GM12873 (cell line): ENCODE measurements at regions not wholly inside any gene's neighbourhood (a gene's known extent, or its start where the extent isn't known, plus 50 kb on each side); places are given as distances from the start of the nearest gene placed in this dataset.

Source experiments
- TF ChIP-seq, protein P1 (sequence below): IDR thresholded peaks from 2 replicates; pipeline ENCODE4 v1.5.1; 2012; ENCODE audit warnings: low read depth, mild to moderate bottlenecking, moderate library complexity, low read length, control low read depth; ENCODE audit not compliant: insufficient read depth; ENCODE audit errors: missing control alignments

GRCh38 chr7:12137283-12137682, 73.8 kb upstream of the TMEM106B start:
- TF ChIP-seq, protein P1, sequence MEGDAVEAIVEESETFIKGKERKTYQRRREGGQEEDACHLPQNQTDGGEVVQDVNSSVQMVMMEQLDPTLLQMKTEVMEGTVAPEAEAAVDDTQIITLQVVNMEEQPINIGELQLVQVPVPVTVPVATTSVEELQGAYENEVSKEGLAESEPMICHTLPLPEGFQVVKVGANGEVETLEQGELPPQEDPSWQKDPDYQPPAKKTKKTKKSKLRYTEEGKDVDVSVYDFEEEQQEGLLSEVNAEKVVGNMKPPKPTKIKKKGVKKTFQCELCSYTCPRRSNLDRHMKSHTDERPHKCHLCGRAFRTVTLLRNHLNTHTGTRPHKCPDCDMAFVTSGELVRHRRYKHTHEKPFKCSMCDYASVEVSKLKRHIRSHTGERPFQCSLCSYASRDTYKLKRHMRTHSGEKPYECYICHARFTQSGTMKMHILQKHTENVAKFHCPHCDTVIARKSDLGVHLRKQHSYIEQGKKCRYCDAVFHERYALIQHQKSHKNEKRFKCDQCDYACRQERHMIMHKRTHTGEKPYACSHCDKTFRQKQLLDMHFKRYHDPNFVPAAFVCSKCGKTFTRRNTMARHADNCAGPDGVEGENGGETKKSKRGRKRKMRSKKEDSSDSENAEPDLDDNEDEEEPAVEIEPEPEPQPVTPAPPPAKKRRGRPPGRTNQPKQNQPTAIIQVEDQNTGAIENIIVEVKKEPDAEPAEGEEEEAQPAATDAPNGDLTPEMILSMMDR: no peak

GRCh38 chr7:12138421-12138820, 72.7 kb upstream of the TMEM106B start:
- TF ChIP-seq, protein P1: no peak

DNA sequence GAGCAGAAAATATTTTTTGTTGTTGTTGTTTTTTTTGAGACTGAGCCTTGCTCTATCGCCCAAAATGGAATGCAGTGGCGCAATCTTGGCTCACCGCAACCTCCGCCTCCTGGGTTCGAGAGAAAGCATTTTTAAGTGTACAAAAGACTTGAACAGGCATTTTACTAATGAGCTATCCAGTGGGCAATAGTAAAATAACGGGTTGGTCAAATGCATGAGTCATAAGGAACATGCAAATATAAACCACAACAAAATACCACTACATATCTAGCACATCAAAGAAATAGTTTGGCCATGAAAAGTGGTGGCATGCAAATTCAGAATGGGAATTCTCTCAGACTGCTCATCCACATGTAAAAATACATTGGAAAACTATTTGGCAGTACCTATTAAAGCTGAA, 71.7 kb upstream of the TMEM106B start:
- TF ChIP-seq, protein P1: no peak

DNA sequence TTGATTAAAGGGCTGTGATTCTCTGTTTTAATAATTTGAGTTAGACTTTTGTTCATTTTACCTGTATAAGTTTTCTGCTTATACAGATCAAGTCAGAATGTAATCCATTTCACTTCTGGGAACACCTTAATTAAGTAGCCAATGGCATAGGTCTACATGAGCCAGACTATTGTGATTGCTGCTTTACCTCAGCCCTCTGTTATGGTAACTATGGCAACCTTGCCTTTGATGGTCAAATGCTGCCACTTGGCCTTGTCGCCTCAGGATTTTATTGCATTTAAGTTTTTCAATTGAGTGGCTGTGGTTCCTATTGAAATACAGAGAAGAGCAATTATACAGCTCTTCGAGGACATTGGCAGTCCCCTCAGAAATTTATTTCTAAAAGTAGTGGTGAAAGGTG, 64.3 kb upstream of the TMEM106B start:
- TF ChIP-seq, protein P1: no peak

GRCh38 chr7:12152196-12152918, 58.7 kb upstream of the TMEM106B start:
- TF ChIP-seq, protein P1: no peak

GRCh38 chr7:12154119-12154518, 57.0 kb upstream of the TMEM106B start:
- TF ChIP-seq, protein P1: no peak

DNA sequence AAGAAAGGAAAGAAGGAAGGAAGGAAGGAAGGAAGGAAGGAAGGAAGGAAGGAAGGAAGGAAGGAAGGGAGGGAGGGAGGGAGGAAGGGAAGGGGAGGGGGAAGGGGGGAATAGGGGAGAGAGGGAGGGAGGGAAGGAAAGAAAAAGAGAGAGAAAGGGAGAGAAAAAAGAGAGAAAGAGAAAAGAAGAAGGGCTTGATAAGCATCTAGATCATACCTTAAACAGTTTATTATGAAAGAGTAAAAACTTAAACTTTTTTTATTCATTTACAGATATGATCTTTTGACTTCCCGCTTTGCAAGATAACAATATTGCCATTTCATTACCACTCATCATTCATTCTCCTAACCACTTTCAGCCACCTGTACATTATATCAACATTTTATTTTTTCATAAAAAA, 53.6 kb upstream of the TMEM106B start:
- TF ChIP-seq, protein P1: no peak
